ENCODE measurements at regions not wholly inside any gene's neighbourhood (a gene's known extent, or its start where the extent isn't known, plus 50 kb on each side); places are given as distances from the start of the nearest gene placed in this dataset.
A peak's percentile ranks its signal among the peaks of the same experiment; 100 is the strongest.
"Not testable (repeated sequence)": the region's sequence is repeated elsewhere in the genome, so short reads cannot be mapped to it uniquely, and the experiment has no call there.

GRCh38 chr6:103870970-103871369 lies 988.7 kb downstream of the HACE1 start:
- DNase-seq, result no peak

- DNase-seq, result no peak
Measured at GRCh38 chr6:103862297-103862696, 997.4 kb downstream of the HACE1 start.

GRCh38 chr6:103858003-103858402 lies 1001.7 kb downstream of the HACE1 start:
- no peak for DNase-seq

- no peak for DNase-seq
Measured at GRCh38 chr6:103855750-103856149, 1004.0 kb downstream of the HACE1 start.

GRCh38 chr6:103854059-103854458 lies 1005.7 kb downstream of the HACE1 start:
- DNase-seq, result no peak

- no peak for DNase-seq
Measured at GRCh38 chr6:103838457-103838856, 1021.3 kb downstream of the HACE1 start.

GRCh38 chr6:103826209-103826608 lies 1033.5 kb downstream of the HACE1 start:
- DNase-seq, result no peak

- DNase-seq, result no peak
Measured at GRCh38 chr6:103820148-103820547, 1039.6 kb downstream of the HACE1 start.

GRCh38 chr6:103819509-103819908 lies 1040.2 kb downstream of the HACE1 start:
- no peak for DNase-seq

GRCh38 chr6:103812970-103813369 lies 1046.7 kb downstream of the HACE1 start:
- DNase-seq, result no peak

GRCh38 chr6:103801901-103802479 lies 1057.7 kb downstream of the HACE1 start:
- not testable (repeated sequence) for DNase-seq

GRCh38 chr6:103799971-103800670 lies 1059.6 kb downstream of the HACE1 start:
- no peak for DNase-seq

GRCh38 chr6:103798166-103798565 lies 1061.6 kb downstream of the HACE1 start:
- DNase-seq, result no peak

GRCh38 chr6:103797738-103798137 lies 1062.0 kb downstream of the HACE1 start:
- peak; percentile 29 for DNase-seq

- DNase-seq, result no peak
Measured at GRCh38 chr6:103791458-103791857, 1068.3 kb downstream of the HACE1 start.

GRCh38 chr6:103784117-103784516 lies 1075.6 kb downstream of the HACE1 start:
- DNase-seq, result no peak

GRCh38 chr6:103783329-103783728 lies 1076.4 kb downstream of the HACE1 start:
- DNase-seq, result no peak

- DNase-seq, result no peak
Measured at GRCh38 chr6:103769431-103769830, 1090.3 kb downstream of the HACE1 start.

- no peak for DNase-seq
Measured at GRCh38 chr6:103750603-103751002, 1109.1 kb downstream of the HACE1 start.

GRCh38 chr6:103734016-103734415 lies 1125.7 kb downstream of the HACE1 start:
- DNase-seq, result no peak

- no peak for DNase-seq
Measured at GRCh38 chr6:103729658-103730057, 1130.1 kb downstream of the HACE1 start.

GRCh38 chr6:103723438-103724322 lies 1136.0 kb downstream of the HACE1 start:
- DNase-seq, result no peak

- DNase-seq, result no peak
Measured at GRCh38 chr6:103722683-103723082, 1137.0 kb downstream of the HACE1 start.

- DNase-seq, result no peak
Measured at GRCh38 chr6:103721923-103722322, 1137.8 kb downstream of the HACE1 start.

Data from hematopoietic multipotent progenitor cell treated with erythropoietin and hydrocortisone succinate and interleukin-3 and kit ligand, for 4 days (in vitro differentiated cells).